Fibroblast of lung (primary cell): ENCODE measurements at regions not wholly inside any gene's neighbourhood (a gene's known extent, or its start where the extent isn't known, plus 50 kb on each side); places are given as distances from the start of the nearest gene placed in this dataset.

Experiments
- DNase-seq, 2 donors: peaks; one replicate each; pipeline versions ENCODE4 v3.0.0 to v3.0.0-alpha.2; 2010; ENCODE audit warnings: low read depth in 2 of 2
- H2AFZ ChIP-seq: 2 replicates; pipeline ENCODE4 v1.5.1; 2012; ENCODE audit warnings: low read length, control low read depth, inconsistent platforms
- H3K27ac ChIP-seq: 2 replicates; pipeline ENCODE4 v1.5.1; 2011; ENCODE audit warnings: low read length, control low read depth; ENCODE audit not compliant: insufficient read depth
- H3K27me3 ChIP-seq: 2 replicates; pipeline ENCODE4 v1.5.1; 2011; ENCODE audit warnings: mild to moderate bottlenecking, low read length; ENCODE audit not compliant: control insufficient read depth, insufficient read depth
- H3K36me3 ChIP-seq: 2 replicates; pipeline ENCODE4 v1.5.1; 2011; ENCODE audit warnings: low read length; ENCODE audit not compliant: control insufficient read depth, insufficient read depth
- H3K4me1 ChIP-seq: 2 replicates; pipeline ENCODE4 v1.5.1; 2011; ENCODE audit warnings: low read length; ENCODE audit not compliant: control insufficient read depth, insufficient read depth; ENCODE audit errors: extremely low read depth
- H3K4me2 ChIP-seq: 2 replicates; pipeline ENCODE4 v1.5.1; 2011; ENCODE audit warnings: low read length, control low read depth; ENCODE audit not compliant: insufficient read depth; ENCODE audit errors: extremely low read depth
- H3K4me3 ChIP-seq, 4 experiments: fragments of 200-600 bp in 1 of 4; sonication (generic) in 1 of 4; replicated peaks in 1 of 4; 2 replicates each; pipeline ENCODE4 v1.5.1; 2011 to 2016; ENCODE audit warnings: low read length in 4 of 4, low read depth in 3 of 4, mild to moderate bottlenecking in 3 of 4, control low read depth in 2 of 4, inconsistent platforms in 1 of 4, mixed read lengths in 1 of 4; ENCODE audit not compliant: insufficient read depth in 1 of 4; ENCODE audit errors: control extremely low read depth in 1 of 4
- H3K79me2 ChIP-seq: 2 replicates; pipeline ENCODE4 v1.5.1; 2012; ENCODE audit warnings: mild to moderate bottlenecking, low read length, inconsistent platforms; ENCODE audit not compliant: control insufficient read depth, insufficient read depth
- H3K9ac ChIP-seq: 2 replicates; pipeline ENCODE4 v1.5.1; 2011; ENCODE audit warnings: mild to moderate bottlenecking, low read length, control low read depth; ENCODE audit not compliant: insufficient read depth
- H3K9me3 ChIP-seq: 2 replicates; pipeline ENCODE4 v1.5.1; 2012; ENCODE audit warnings: low read depth, low read length; ENCODE audit not compliant: control insufficient read depth, insufficient read depth
- H4K20me1 ChIP-seq: 2 replicates; pipeline ENCODE4 v1.5.1; 2011; ENCODE audit warnings: low read length; ENCODE audit not compliant: control insufficient read depth, insufficient read depth; ENCODE audit errors: extremely low read depth
- CTCF ChIP-seq, 2 donors: IDR thresholded peaks in 1 of 2; conservative IDR thresholded peaks in 1 of 2; 1 replicate in 1 of 2; 2 replicates in 1 of 2; pipeline ENCODE4 v1.5.1; 2011 to 2012; ENCODE audit warnings: low read length in 2 of 2, control low read depth in 1 of 2, inconsistent platforms in 1 of 2, low read depth in 1 of 2, mild to moderate bottlenecking in 1 of 2
- EZH2 ChIP-seq: IDR thresholded peaks from 2 replicates; pipeline ENCODE4 v1.5.1; 2012; ENCODE audit warnings: low read length, control low read depth, mild to moderate bottlenecking; ENCODE audit errors: missing control alignments

- Histone ChIP-seq H3K36me3 (no peaks in the 10 kb centered on the region), H3K4me3 (no peak overlapping the region), H3K9ac (no peak overlapping the region), H3K79me2 (no peaks in the 10 kb centered on the region), H2AFZ (no peak overlapping the region), H3K27ac (no peak overlapping the region), H3K27me3 (no peaks in the 10 kb centered on the region), H3K4me2 (no peak overlapping the region), H3K9me3 (no peaks in the 10 kb centered on the region), H4K20me1 (no peaks in the 10 kb centered on the region), H3K4me1 (no peaks in the 10 kb centered on the region)
- TF ChIP-seq EZH2, result no peak
- TF ChIP-seq CTCF (conservative IDR thresholded peaks at IDR 0.05 in 1 of 2, IDR thresholded peaks at IDR 0.05 in 1 of 2; ENCODE audit: low read depth in 1 of 2, low read length in 2 of 2), result no peak
- peak in 1 of 2 donors; percentile 3 for DNase-seq
These were observed 283.8 kb upstream of the C11orf87 start for GRCh38 chr11:109138196-109138595.

- Histone ChIP-seq H3K79me2 (no peaks in the 10 kb centered on the region), H3K4me3 (no peak overlapping the region), H3K27ac (no peak overlapping the region), H3K4me1 (no peaks in the 10 kb centered on the region), H3K36me3 (no peaks in the 10 kb centered on the region), H3K9me3 (no peaks in the 10 kb centered on the region), H3K4me2 (no peak overlapping the region), H3K27me3 (no peaks in the 10 kb centered on the region), H3K9ac (no peak overlapping the region), H2AFZ (no peak overlapping the region), H4K20me1 (no peaks in the 10 kb centered on the region)
- TF ChIP-seq EZH2 (no peak), CTCF (conservative IDR thresholded peaks at IDR 0.05 in 1 of 2, IDR thresholded peaks at IDR 0.05 in 1 of 2; ENCODE audit: low read depth in 1 of 2, low read length in 2 of 2) (no peak)
- no peak for DNase-seq
These were observed 281.6 kb upstream of the C11orf87 start for GRCh38 chr11:109140426-109140825.

- no peaks in the 10 kb centered on the region for H3K27me3 ChIP-seq
- TF ChIP-seq EZH2 (no peak), CTCF (conservative IDR thresholded peaks at IDR 0.05 in 1 of 2, IDR thresholded peaks at IDR 0.05 in 1 of 2; ENCODE audit: low read depth in 1 of 2, low read length in 2 of 2) (no peak)
- H2AFZ ChIP-seq, result no peak overlapping the region
- H3K36me3 ChIP-seq, result no peaks in the 10 kb centered on the region
- H3K4me2 ChIP-seq, result no peak overlapping the region
- H3K4me1 ChIP-seq, result no peaks in the 10 kb centered on the region
- H3K9me3 ChIP-seq, result no peaks in the 10 kb centered on the region
- no peaks in the 10 kb centered on the region for H4K20me1 ChIP-seq
- H3K27ac ChIP-seq, result no peak overlapping the region
- no peak overlapping the region for H3K9ac ChIP-seq
- no peaks in the 10 kb centered on the region for H3K79me2 ChIP-seq
- H3K4me3 ChIP-seq, result no peak overlapping the region
- DNase-seq, result no peak
These were observed 281.0 kb upstream of the C11orf87 start for GRCh38 chr11:109140857-109141515.
